ENCODE measurements at regions not wholly inside any gene's neighbourhood (a gene's known extent, or its start where the extent isn't known, plus 50 kb on each side); places are given as distances from the start of the nearest gene placed in this dataset.

- TF ChIP-seq CTCF (IDR thresholded peaks at IDR 0.05; ENCODE audit: poor library complexity) (no peak), EZH2 (IDR thresholded peaks at IDR 0.05; ENCODE audit: borderline replicate concordance) (no peak)
These were observed 615.9 kb downstream of the CHSY3 start for GRCh38 chr5:130520211-130520610.

Data from hepatocyte (in vitro differentiated cells).